Heart left ventricle (tissue), 16 donors: ENCODE measurements at regions not wholly inside any gene's neighbourhood (a gene's known extent, or its start where the extent isn't known, plus 50 kb on each side); places are given as distances from the start of the nearest gene placed in this dataset.
A peak's percentile ranks its signal among the peaks of the same experiment; 100 is the strongest.
"Not testable (repeated sequence)": the region's sequence is repeated elsewhere in the genome, so short reads cannot be mapped to it uniquely, and the experiment has no call there.

Experiments used
- ATAC-seq, 4 donors: fragments of 200-7000 bp; cut with Tn5 transposase; one replicate each; pipeline ENCODE4 v1.9.1; 2020 to 2022; ENCODE audit warnings: moderate library complexity in 4 of 4, mild to moderate bottlenecking in 3 of 4, moderate number of reproducible peaks in 1 of 4
- DNase-seq, 5 donors: peaks; one replicate each; pipeline ENCODE4 v3.0.0-alpha.2; 2020
- H3K27ac ChIP-seq, 12 donors: fragments of 200-600 bp; sonication (generic) in 4 of 12; one replicate each; pipeline versions ENCODE4 v1.5.0 to v1.8.0; 2016 to 2022; ENCODE audit warnings: mild to moderate bottlenecking in 2 of 12
- H3K27me3 ChIP-seq, 9 donors: fragments of 200-600 bp; sonication (generic) in 2 of 9; one replicate each; pipeline versions ENCODE4 v1.5.1 to v1.8.0; 2016 to 2022; ENCODE audit warnings: mild to moderate bottlenecking in 3 of 9
- H3K36me3 ChIP-seq, 9 donors: fragments of 200-600 bp; sonication (generic) in 2 of 9; one replicate each; pipeline versions ENCODE4 v1.5.0 to v1.8.0; 2018 to 2022; ENCODE audit warnings: mild to moderate bottlenecking in 2 of 9
- H3K4me1 ChIP-seq, 12 donors: fragments of 200-600 bp; sonication (generic) in 4 of 12; one replicate each; pipeline versions ENCODE4 v1.5.0 to v1.8.0; 2016 to 2022; ENCODE audit warnings: mild to moderate bottlenecking in 3 of 12
- H3K4me3 ChIP-seq, 12 donors: fragments of 200-600 bp; sonication (generic) in 4 of 12; one replicate each; pipeline versions ENCODE4 v1.5.0 to v1.8.0; 2017 to 2022; ENCODE audit warnings: mild to moderate bottlenecking in 9 of 12, moderate library complexity in 4 of 12
- H3K9me3 ChIP-seq, 12 donors: fragments of 200-600 bp; sonication (generic) in 4 of 12; one replicate each; pipeline versions ENCODE4 v1.5.0 to v1.8.0; 2016 to 2022; ENCODE audit warnings: mild to moderate bottlenecking in 1 of 12
- CTCF ChIP-seq, 12 donors: fragments of 200-600 bp; sonication (generic) in 4 of 12; IDR thresholded peaks; one replicate each; pipeline versions ENCODE4 v1.5.0 to v1.8.0; 2018 to 2022; ENCODE audit warnings: antibody characterized with exemption in 12 of 12, mild to moderate bottlenecking in 5 of 12
- POLR2A ChIP-seq, 2 donors: fragments of 450-650 bp; IDR thresholded peaks; one replicate each; pipeline ENCODE4 v1.6.1; 2017; ENCODE audit warnings: antibody characterized with exemption in 2 of 2, mild to moderate bottlenecking in 2 of 2, moderate library complexity in 2 of 2
- WGBS, 4 donors: extraction: QIAGEN DNeasy Blood & Tissue Kit in 2 of 4; methylation state at CpG; one replicate each; pipeline versions ENCODE4 v1.1.5 to v1.1.7; 2013 to 2018; 5-methylcytosine and 5-hydroxymethylcytosine counted together
- intact Hi-C, 10 donors: fragments of 100-400 bp; cut with DNase I; formaldehyde crosslinking; loops; one replicate each; pipeline versions ENCODE4 v1.11.1 to v1.14.2; 2022
- microRNA counts, 2 donors: library from miRNA; unstranded; fragments of <30 nt; microRNA quantifications; one replicate each; lab custom pipeline; 2016
- microRNA-seq, 4 donors: library from miRNA; unstranded; fragments of <30 nt; microRNA quantifications; one replicate each; pipeline versions ENCODE4 to v1.2.0, GENCODE V29; 2017 to 2020
- donor health status: ischemic (EF 13 %, LVEDD 7.1; RV severe dilation, severe dysfunction).
- donor health status: healthy with polysubstance abuse.
- donor health status: DM: no; HTN: yes; CAD: no.
- donor health status: DM: no; HTN: no; CAD: no.
- donor health status: ischemic (EF 25% LVEDD 6.9; RV normal size, moderate dysfunction).
- donor health status: ischemic (EF 25% LVEDD 5.7; RV mildly dilated, moderate dysfunction).
- donor health status: healthy.
- donor health status: DM: yes; HTN: yes; CAD: no.
- donor health status: ischemic (EF 35%, LVEDD 5.7; RV mildly dilated, moderate dysfunction).
- donor health status: nonischemic (EF 11% LVEDD 7.7; RV severe dilation, severe dysfunction).
- donor health status: DM: yes; HTN: yes; CAD: no.
- donor health status: PGD.
- donor health status: ischemic (EF 29% LVEDD 5.4; RV normal size, mild dysfunction).
- donor health status: nonischemic (EF 23%, LVEDD 6.1; RV moderate dilation, normal function).

GRCh38 chr11:90284171-90284570 is 61.3 kb upstream of the CHORDC1 start:
- H3K9me3 ChIP-seq, result no peaks in the 10 kb centered on the region
- TF ChIP-seq POLR2A (IDR thresholded peaks at IDR 0.05) (no peak), CTCF (IDR thresholded peaks at IDR 0.05) (no peak)
- no peak overlapping the region for H3K27ac ChIP-seq
- H3K4me1 ChIP-seq, result no peaks in the 10 kb centered on the region
- intact Hi-C loops, result loop anchor here in 2 of 10 donors (10.0 kb wide), 2 partner anchors 151 to 171 kb away; no protein-coding TSS in a partner anchor
- 72 to 79% (median 76%) methylated on average over 1 of the region's 1 CpG for WGBS, 4 donors
- no peak overlapping the region for H3K4me3 ChIP-seq
- ATAC-seq (no peak), DNase-seq (no peak)
- no peaks in the 10 kb centered on the region for H3K36me3 ChIP-seq
- H3K27me3 ChIP-seq, result no peaks in the 10 kb centered on the region

- not testable (repeated sequence) for ATAC-seq, H3K4me1 ChIP-seq, H3K27ac ChIP-seq, H3K4me3 ChIP-seq, H3K9me3 ChIP-seq, H3K27me3 ChIP-seq, H3K36me3 ChIP-seq
- DNase-seq, result peak in 1 of 5 donors; percentile 38
- 88 to 92% (median 91%) methylated on average over 12 to 13 of the region's 13 CpGs for WGBS, 4 donors
- intact Hi-C loops, result loop anchor here in 2 of 10 donors (10.0 kb wide), 2 partner anchors 152 to 172 kb away; no protein-coding TSS in a partner anchor
Measured at GRCh38 chr11:90282551-90283071, 59.8 kb upstream of the CHORDC1 start.

- Histone ChIP-seq H3K27me3 (no peaks in the 10 kb centered on the region), H3K27ac (no peak overlapping the region), H3K4me1 (no peaks in the 10 kb centered on the region), H3K36me3 (no peaks in the 10 kb centered on the region), H3K4me3 (no peak overlapping the region), H3K9me3 (peaks cover 0 to 6% (median 0%) of the 10 kb centered on the region in 12 donors)
- no peak for ATAC-seq
- intact Hi-C loops, result no loop called here
- no peak for DNase-seq
- 83 to 88% (median 84%) methylated on average over 4 of the region's 4 CpGs for WGBS, 4 donors
- TF ChIP-seq CTCF (IDR thresholded peaks at IDR 0.05) (no peak), POLR2A (IDR thresholded peaks at IDR 0.05) (no peak)
Measured at GRCh38 chr11:90274362-90274761, 51.5 kb upstream of the CHORDC1 start.

MicroRNA genes in the stretch of these regions (microRNA counts, 767-probe panel; counts per million panel counts)
- 0 to 71.6 counts per million in 2 donors for microRNA hsa-miR-1261 (lab: Ali Mortazavi, UCI)

Small RNA genes lying in the stretch of these regions (microRNA-seq; reads per million reads assigned to microRNA genes)
- gene MIR1261 (0 reads per million in 4 donors), gene MIR4490 (0 to 0.19 (median 0) reads per million in 4 donors)
